ENCODE measurements at regions not wholly inside any gene's neighbourhood (a gene's known extent, or its start where the extent isn't known, plus 50 kb on each side); places are given as distances from the start of the nearest gene placed in this dataset.
A peak's percentile ranks its signal among the peaks of the same experiment; 100 is the strongest.

DNA sequence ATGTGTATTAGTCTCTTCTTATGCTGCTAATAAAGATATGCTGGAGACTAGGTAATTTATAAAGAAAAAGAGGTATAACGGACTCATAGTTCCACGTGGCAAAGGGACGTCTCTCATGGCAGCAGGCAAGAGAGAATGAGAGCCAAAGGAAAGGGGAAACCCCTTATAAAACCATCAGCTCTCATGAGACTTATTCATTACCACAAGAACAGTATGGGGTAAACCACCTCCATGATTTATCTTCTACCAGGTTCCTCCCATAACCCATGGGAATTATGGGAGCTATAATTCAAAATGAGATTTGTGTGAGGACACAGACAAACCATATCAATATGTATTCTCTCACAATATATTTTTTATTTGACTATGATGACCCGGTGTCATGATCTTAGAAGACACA is 109.1 kb downstream of the UTRN start:
- DNase-seq: peak; percentile 18
- Histone ChIP-seq H3K36me3 (replicated peaks) (no peaks in the 10 kb centered on the region), H3K27me3 (replicated peaks) (no peaks in the 10 kb centered on the region), H3K4me3 (ENCODE audit: low read depth, low read length) (no peak overlapping the region), H3K27ac (no peak overlapping the region)
- TF ChIP-seq, protein P1, sequence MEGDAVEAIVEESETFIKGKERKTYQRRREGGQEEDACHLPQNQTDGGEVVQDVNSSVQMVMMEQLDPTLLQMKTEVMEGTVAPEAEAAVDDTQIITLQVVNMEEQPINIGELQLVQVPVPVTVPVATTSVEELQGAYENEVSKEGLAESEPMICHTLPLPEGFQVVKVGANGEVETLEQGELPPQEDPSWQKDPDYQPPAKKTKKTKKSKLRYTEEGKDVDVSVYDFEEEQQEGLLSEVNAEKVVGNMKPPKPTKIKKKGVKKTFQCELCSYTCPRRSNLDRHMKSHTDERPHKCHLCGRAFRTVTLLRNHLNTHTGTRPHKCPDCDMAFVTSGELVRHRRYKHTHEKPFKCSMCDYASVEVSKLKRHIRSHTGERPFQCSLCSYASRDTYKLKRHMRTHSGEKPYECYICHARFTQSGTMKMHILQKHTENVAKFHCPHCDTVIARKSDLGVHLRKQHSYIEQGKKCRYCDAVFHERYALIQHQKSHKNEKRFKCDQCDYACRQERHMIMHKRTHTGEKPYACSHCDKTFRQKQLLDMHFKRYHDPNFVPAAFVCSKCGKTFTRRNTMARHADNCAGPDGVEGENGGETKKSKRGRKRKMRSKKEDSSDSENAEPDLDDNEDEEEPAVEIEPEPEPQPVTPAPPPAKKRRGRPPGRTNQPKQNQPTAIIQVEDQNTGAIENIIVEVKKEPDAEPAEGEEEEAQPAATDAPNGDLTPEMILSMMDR (IDR thresholded peaks at IDR 0.05; ENCODE audit: low read depth, low read length, missing control alignments): no peak
- in situ Hi-C loops (cut with HindIII; ENCODE audit: low pct_ligation_motif_present, low sequenced_read_pairs): no loop called here

DNA sequence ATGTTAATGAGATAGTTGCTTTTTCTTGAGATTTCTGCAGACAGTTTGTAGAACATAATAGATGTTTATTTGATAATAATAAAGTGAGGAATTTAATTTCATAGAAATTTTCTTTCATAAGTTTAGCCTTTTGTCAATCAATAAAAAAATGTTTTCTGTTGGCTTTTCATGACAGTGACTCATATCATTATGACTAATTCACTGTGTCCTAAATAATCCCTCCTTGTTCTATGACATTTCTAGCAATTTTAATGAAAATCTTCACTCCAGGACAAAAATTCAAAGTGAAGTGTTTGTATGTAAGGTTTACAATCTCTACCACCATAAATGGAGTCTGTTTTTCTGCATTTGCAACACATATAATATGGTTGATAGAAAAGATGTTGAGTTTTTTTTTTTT is 109.9 kb downstream of the UTRN start:
- in situ Hi-C loops (cut with HindIII; ENCODE audit: low pct_ligation_motif_present, low sequenced_read_pairs): no loop called here
- TF ChIP-seq, protein P1 (IDR thresholded peaks at IDR 0.05; ENCODE audit: low read depth, low read length, missing control alignments): no peak
- no peak for DNase-seq
- H3K36me3 ChIP-seq (replicated peaks): no peaks in the 10 kb centered on the region
- no peak overlapping the region for H3K4me3 ChIP-seq (ENCODE audit: low read depth, low read length)
- H3K27ac ChIP-seq: no peak overlapping the region
- H3K27me3 ChIP-seq (replicated peaks): no peaks in the 10 kb centered on the region

DNA sequence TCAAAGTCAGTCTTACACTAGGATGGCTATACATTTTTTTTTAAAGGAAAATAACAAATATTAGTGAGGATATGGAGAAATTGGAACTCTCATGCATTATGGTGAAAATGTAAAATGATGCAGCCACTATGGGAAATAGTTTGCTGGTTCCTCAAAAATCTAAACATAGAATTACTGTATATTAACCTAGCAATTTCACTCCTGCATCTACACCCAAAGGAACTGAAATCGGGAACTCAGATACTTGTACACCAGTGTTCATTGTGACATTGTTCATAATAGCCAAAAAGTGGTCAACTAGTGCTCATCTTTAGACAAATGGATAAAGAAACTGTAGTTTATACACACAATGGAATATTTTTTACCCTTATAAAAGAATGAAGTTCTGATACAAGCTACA is 110.7 kb downstream of the UTRN start:
- in situ Hi-C loops (cut with HindIII; ENCODE audit: low pct_ligation_motif_present, low sequenced_read_pairs): no loop called here
- H3K27ac ChIP-seq: no peak overlapping the region
- no peak for DNase-seq

DNA sequence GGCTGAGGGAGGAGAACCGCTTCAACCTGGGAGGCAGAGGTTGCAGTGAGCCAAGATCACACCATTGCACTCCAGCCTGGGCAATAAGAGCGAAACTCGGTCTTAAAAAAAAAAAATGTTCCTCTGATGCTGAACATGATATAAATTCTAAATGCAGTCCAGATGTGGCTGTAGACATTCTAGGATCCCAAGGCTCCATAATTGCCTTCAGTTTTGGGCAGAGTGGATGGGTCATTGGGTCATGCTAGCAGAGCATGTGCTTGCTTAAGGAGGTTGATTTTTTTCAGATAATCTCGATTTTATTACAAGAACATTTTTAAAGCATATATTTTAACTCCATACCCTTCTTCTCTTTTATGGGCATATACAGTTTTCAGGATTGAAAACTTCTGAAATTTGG is 112.0 kb downstream of the UTRN start:
- no peak for DNase-seq
- Histone ChIP-seq H3K36me3 (replicated peaks) (no peaks in the 10 kb centered on the region), H3K4me3 (ENCODE audit: low read depth, low read length) (no peak overlapping the region), H3K27ac (no peak overlapping the region), H3K27me3 (replicated peaks) (no peaks in the 10 kb centered on the region)
- TF ChIP-seq, protein P1 (IDR thresholded peaks at IDR 0.05; ENCODE audit: low read depth, low read length, missing control alignments): no peak
- in situ Hi-C loops (cut with HindIII; ENCODE audit: low pct_ligation_motif_present, low sequenced_read_pairs): no loop called here

More for the DNA sequence above, 110.7 kb downstream of the UTRN start:
- Histone ChIP-seq H3K36me3 (replicated peaks) (no peaks in the 10 kb centered on the region), H3K27me3 (replicated peaks) (no peaks in the 10 kb centered on the region), H3K4me3 (ENCODE audit: low read depth, low read length) (no peak overlapping the region)
- TF ChIP-seq, protein P1 (IDR thresholded peaks at IDR 0.05; ENCODE audit: low read depth, low read length, missing control alignments): no peak

DNA sequence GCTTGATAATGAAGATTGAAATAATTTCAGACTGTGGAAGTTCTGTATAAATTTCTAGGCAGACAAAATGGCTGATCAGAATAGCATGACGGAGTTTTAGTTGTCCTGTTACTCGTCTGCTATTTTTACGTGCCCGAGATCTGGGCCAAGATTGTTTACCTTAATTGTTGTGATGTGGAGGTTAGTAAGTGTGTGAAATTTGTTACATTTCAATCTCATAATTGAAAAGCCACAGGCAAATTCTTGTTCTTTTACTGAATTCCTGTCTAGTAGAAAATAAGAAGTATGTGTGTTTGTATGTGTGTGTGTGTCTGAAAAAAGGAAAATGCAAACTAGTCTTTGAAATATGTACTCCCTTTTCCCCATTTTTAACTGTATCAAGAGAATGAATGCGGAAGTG is 115.2 kb downstream of the UTRN start:
- no peak overlapping the region for H3K27ac ChIP-seq
- H3K27me3 ChIP-seq (replicated peaks): no peaks in the 10 kb centered on the region
- DNase-seq: no peak
- TF ChIP-seq, protein P1 (IDR thresholded peaks at IDR 0.05; ENCODE audit: low read depth, low read length, missing control alignments): no peak
- in situ Hi-C loops (cut with HindIII; ENCODE audit: low pct_ligation_motif_present, low sequenced_read_pairs): no loop called here
- H3K36me3 ChIP-seq (replicated peaks): no peaks in the 10 kb centered on the region
- no peak overlapping the region for H3K4me3 ChIP-seq (ENCODE audit: low read depth, low read length)

All from brain microvascular endothelial cell (primary cell).